Large intestine (tissue), 3 donors: ENCODE measurements at regions not wholly inside any gene's neighbourhood (a gene's known extent, or its start where the extent isn't known, plus 50 kb on each side); places are given as distances from the start of the nearest gene placed in this dataset.

ENCODE experiments used
- DNase-seq, 2 donors: peaks; one replicate each; pipeline versions ENCODE4 v3.0.0 to v3.0.0-alpha.2; 2013
- H3K27ac ChIP-seq: one replicate; pipeline ENCODE4 v1.5.1; 2013; ENCODE audit warnings: low read length
- H3K27me3 ChIP-seq: 2 replicates; pipeline ENCODE4 v1.6.1; 2013; ENCODE audit warnings: low read length; ENCODE audit not compliant: control insufficient read depth, insufficient read depth
- H3K36me3 ChIP-seq: 2 replicates; pipeline ENCODE4 v1.6.1; 2013; ENCODE audit warnings: low read length; ENCODE audit not compliant: control insufficient read depth, insufficient read depth
- H3K4me1 ChIP-seq: one replicate; pipeline ENCODE4 v1.6.1; 2013; ENCODE audit warnings: low read length; ENCODE audit not compliant: control insufficient read depth, insufficient read depth
- H3K4me3 ChIP-seq: one replicate; pipeline ENCODE4 v1.5.1; 2013; ENCODE audit warnings: low read length
- H3K9me3 ChIP-seq: one replicate; pipeline ENCODE4 v1.6.1; 2013; ENCODE audit warnings: mild to moderate bottlenecking, low read depth, low read length, moderate library complexity; ENCODE audit not compliant: control insufficient read depth
- WGBS: methylation state at CpG from one replicate; pipeline ENCODE4 v1.1.5; 2013; ENCODE audit warnings: low lambda C conversion rate; ENCODE audit not compliant: insufficient coverage; 5-methylcytosine and 5-hydroxymethylcytosine counted together

- no peak for DNase-seq
- H3K4me1 ChIP-seq: no peaks in the 10 kb centered on the region
- no peaks in the 10 kb centered on the region for H3K27me3 ChIP-seq
- H3K4me3 ChIP-seq: no peak overlapping the region
- H3K9me3 ChIP-seq: no peaks in the 10 kb centered on the region
- no peak overlapping the region for H3K27ac ChIP-seq
- no CpG with 5 or more reads among the region's 4 CpGs for WGBS
- H3K36me3 ChIP-seq: no peaks in the 10 kb centered on the region
Observed at GRCh38 chr6:14200047-14200446, 82.5 kb downstream of the CD83 start.

GRCh38 chr6:14202947-14203346 is 85.4 kb downstream of the CD83 start:
- Histone ChIP-seq H3K27me3 (no peaks in the 10 kb centered on the region), H3K36me3 (no peaks in the 10 kb centered on the region), H3K27ac (no peak overlapping the region), H3K9me3 (no peaks in the 10 kb centered on the region), H3K4me3 (no peak overlapping the region), H3K4me1 (peaks cover 19% of the 10 kb centered on the region)
- DNase-seq: no peak
- WGBS: no CpG with 5 or more reads among the region's 11 CpGs

DNA sequence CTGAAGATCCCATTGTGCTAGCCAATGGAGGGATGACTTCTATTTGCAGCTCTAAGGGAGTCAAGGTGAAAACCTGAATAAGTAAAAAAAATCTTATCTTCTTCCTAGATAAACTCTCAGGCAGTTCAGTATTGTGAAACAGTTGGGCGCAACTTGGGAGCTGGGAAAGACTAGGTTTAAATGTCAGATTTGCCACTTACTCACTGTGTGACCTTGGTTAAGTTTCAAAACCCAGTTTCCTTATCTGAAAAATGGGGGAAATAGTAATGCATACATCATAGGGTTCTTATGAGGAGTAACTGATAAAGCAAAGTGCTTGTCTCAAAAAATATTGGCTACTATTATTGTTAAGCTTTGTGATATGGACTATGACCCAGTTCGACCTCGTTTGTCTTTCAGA is 88.8 kb downstream of the CD83 start:
- peaks cover 36% of the 10 kb centered on the region for H3K4me1 ChIP-seq
- WGBS: 0% methylated on average over 1 of the region's 3 CpGs
- no peak overlapping the region for H3K4me3 ChIP-seq
- H3K27me3 ChIP-seq: no peaks in the 10 kb centered on the region
- H3K9me3 ChIP-seq: no peaks in the 10 kb centered on the region
- peak; percentile 78 to 92 for DNase-seq
- H3K36me3 ChIP-seq: no peaks in the 10 kb centered on the region
- peak overlapping the region; percentile 78 for H3K27ac ChIP-seq

- H3K9me3 ChIP-seq: no peaks in the 10 kb centered on the region
- no peak overlapping the region for H3K4me3 ChIP-seq
- peak overlapping the region; percentile 78 for H3K27ac ChIP-seq
- peak; percentile 73 to 90 for DNase-seq
- H3K27me3 ChIP-seq: no peaks in the 10 kb centered on the region
- no peaks in the 10 kb centered on the region for H3K36me3 ChIP-seq
- H3K4me1 ChIP-seq: peaks cover 45% of the 10 kb centered on the region
- WGBS: 40% methylated on average over 1 of the region's 1 CpG
Observed at GRCh38 chr6:14207448-14207847, 89.9 kb downstream of the CD83 start.

- Histone ChIP-seq H3K27ac (no peak overlapping the region), H3K9me3 (no peaks in the 10 kb centered on the region), H3K4me1 (peaks cover 46% of the 10 kb centered on the region), H3K36me3 (no peaks in the 10 kb centered on the region), H3K27me3 (no peaks in the 10 kb centered on the region), H3K4me3 (no peak overlapping the region)
- no CpG with 5 or more reads among the region's 3 CpGs for WGBS
- no peak for DNase-seq
Observed at GRCh38 chr6:14209000-14209399, 91.4 kb downstream of the CD83 start.

DNA sequence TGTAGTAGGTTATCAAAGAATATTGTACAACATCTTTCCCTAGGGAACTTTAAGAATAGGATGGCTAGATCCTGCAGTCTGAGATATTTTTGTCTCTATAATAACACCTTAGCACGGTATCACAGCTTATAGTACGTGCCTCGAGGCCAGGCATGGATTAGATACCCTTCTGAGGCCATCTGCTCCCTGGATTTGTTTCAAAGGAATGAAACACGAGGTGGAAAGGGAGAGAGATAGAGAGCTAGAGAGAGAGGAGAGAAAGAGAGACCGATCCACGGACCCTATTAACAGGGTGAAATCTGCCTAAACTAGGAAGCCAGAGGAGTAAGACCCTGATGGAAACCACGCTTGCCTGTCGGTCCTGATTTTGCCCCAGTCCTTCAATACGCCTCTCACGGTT is 92.5 kb downstream of the CD83 start:
- WGBS: 64% methylated on average over 4 of the region's 10 CpGs
- peak in 1 of 2 donors; percentile 16 for DNase-seq
- H3K4me1 ChIP-seq: peaks cover 46% of the 10 kb centered on the region
- no peaks in the 10 kb centered on the region for H3K36me3 ChIP-seq
- no peaks in the 10 kb centered on the region for H3K9me3 ChIP-seq
- peak overlapping the region; percentile 87 for H3K4me3 ChIP-seq
- no peaks in the 10 kb centered on the region for H3K27me3 ChIP-seq
- no peak overlapping the region for H3K27ac ChIP-seq

GRCh38 chr6:14210663-14211561 is 93.3 kb downstream of the CD83 start:
- Histone ChIP-seq H3K27ac (peak overlapping the region; percentile 83), H3K27me3 (no peaks in the 10 kb centered on the region), H3K9me3 (no peaks in the 10 kb centered on the region), H3K36me3 (no peaks in the 10 kb centered on the region), H3K4me3 (peak overlapping the region; percentile 87), H3K4me1 (peaks cover 44% of the 10 kb centered on the region)
- peak; percentile 94 to 97 for DNase-seq
- no CpG with 5 or more reads among the region's 100 CpGs for WGBS

DNA sequence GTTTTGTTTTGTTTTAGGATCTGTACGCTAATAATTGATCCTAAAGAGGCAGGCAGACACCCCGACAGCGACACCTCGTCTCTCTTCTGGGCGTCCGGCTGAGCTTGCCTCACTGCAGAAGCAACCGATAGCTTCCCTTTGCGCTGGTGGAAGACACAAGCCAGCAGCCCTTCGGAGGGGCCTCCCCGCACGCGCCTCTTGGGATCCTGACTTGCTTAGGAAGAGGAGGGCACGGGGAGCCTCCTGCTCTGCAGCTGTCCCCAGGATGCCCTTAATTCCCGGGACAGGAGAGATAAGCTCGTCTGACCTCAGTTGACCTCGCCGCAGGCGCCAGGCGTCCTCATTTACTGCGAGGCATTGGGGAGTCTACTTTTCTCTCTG is 94.0 kb downstream of the CD83 start:
- DNase-seq: peak; percentile 83 to 92
- Histone ChIP-seq H3K4me3 (peak overlapping the region; percentile 47), H3K9me3 (no peaks in the 10 kb centered on the region), H3K27me3 (no peaks in the 10 kb centered on the region), H3K27ac (peak overlapping the region; percentile 63), H3K36me3 (no peaks in the 10 kb centered on the region), H3K4me1 (peaks cover 40% of the 10 kb centered on the region)
- WGBS: 0% methylated on average over 2 of the region's 20 CpGs

GRCh38 chr6:14212020-14212419 is 94.4 kb downstream of the CD83 start:
- H3K4me1 ChIP-seq: peaks cover 36% of the 10 kb centered on the region
- WGBS: no CpG with 5 or more reads among the region's 8 CpGs

DNA sequence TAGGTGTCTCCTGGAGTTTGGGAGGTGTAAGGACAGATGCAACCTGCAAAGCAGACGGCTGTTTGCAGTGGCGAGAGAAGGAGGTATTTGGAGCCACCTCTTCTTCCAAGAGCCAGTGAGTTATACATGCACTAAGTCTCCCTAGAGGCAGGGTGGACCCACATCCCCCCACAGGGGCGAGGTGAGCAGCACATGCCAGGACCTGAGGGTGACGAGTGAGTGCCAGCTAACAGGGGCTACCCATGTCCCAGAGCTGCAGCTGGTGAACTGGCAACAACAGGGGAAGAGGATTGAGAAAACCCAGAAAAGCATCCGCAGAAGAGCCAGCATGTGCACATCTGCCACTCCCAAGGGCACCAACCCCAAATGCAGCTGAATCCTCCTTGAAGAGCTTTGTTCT is 95.1 kb downstream of the CD83 start:
- WGBS: no CpG with 5 or more reads among the region's 5 CpGs
- Histone ChIP-seq H3K9me3 (no peaks in the 10 kb centered on the region), H3K36me3 (no peaks in the 10 kb centered on the region)

More at GRCh38 chr6:14212020-14212419, 94.4 kb downstream of the CD83 start:
- no peak for DNase-seq
- H3K9me3 ChIP-seq: no peaks in the 10 kb centered on the region
- H3K36me3 ChIP-seq: no peaks in the 10 kb centered on the region
- H3K27ac ChIP-seq: peak overlapping the region; percentile 63
- H3K27me3 ChIP-seq: no peaks in the 10 kb centered on the region
- H3K4me3 ChIP-seq: peak overlapping the region; percentile 47

More for the DNA sequence above, 95.1 kb downstream of the CD83 start:
- no peak overlapping the region for H3K27ac ChIP-seq
- H3K27me3 ChIP-seq: no peaks in the 10 kb centered on the region
- DNase-seq: no peak
- H3K4me3 ChIP-seq: no peak overlapping the region
- H3K4me1 ChIP-seq: peaks cover 31% of the 10 kb centered on the region
